ENCODE measurements at regions not wholly inside any gene's neighbourhood (a gene's known extent, or its start where the extent isn't known, plus 50 kb on each side); places are given as distances from the start of the nearest gene placed in this dataset.

GRCh38 chr3:27567251-27567650, 83.1 kb upstream of the SLC4A7 start:
- no peak overlapping the region for H3K27ac ChIP-seq
- TF ChIP-seq, protein P1, sequence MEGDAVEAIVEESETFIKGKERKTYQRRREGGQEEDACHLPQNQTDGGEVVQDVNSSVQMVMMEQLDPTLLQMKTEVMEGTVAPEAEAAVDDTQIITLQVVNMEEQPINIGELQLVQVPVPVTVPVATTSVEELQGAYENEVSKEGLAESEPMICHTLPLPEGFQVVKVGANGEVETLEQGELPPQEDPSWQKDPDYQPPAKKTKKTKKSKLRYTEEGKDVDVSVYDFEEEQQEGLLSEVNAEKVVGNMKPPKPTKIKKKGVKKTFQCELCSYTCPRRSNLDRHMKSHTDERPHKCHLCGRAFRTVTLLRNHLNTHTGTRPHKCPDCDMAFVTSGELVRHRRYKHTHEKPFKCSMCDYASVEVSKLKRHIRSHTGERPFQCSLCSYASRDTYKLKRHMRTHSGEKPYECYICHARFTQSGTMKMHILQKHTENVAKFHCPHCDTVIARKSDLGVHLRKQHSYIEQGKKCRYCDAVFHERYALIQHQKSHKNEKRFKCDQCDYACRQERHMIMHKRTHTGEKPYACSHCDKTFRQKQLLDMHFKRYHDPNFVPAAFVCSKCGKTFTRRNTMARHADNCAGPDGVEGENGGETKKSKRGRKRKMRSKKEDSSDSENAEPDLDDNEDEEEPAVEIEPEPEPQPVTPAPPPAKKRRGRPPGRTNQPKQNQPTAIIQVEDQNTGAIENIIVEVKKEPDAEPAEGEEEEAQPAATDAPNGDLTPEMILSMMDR (IDR thresholded peaks at IDR 0.05), result no peak
- H3K79me2 ChIP-seq, result no peaks in the 10 kb centered on the region
- H3K4me1 ChIP-seq, result no peaks in the 10 kb centered on the region
- H2AFZ ChIP-seq, result no peak overlapping the region
- no peaks in the 10 kb centered on the region for H3K36me3 ChIP-seq (ENCODE audit: control insufficient read depth, insufficient read depth, low read length)
- H3K27me3 ChIP-seq (ENCODE audit: control insufficient read depth, insufficient read depth, low read length), result no peaks in the 10 kb centered on the region
- H3K4me2 ChIP-seq (ENCODE audit: low read length), result no peak overlapping the region
- no peak overlapping the region for H3K4me3 ChIP-seq (ENCODE audit: low read depth, low read length)
- H3K9ac ChIP-seq, result no peak overlapping the region
- H3K9me3 ChIP-seq (ENCODE audit: control insufficient read depth, low read length), result no peaks in the 10 kb centered on the region

- H2AFZ ChIP-seq, result no peak overlapping the region
- H3K27ac ChIP-seq, result no peak overlapping the region
- H3K4me3 ChIP-seq (ENCODE audit: low read depth, low read length), result no peak overlapping the region
- no peaks in the 10 kb centered on the region for H3K4me1 ChIP-seq
- no peaks in the 10 kb centered on the region for H3K36me3 ChIP-seq (ENCODE audit: control insufficient read depth, insufficient read depth, low read length)
- TF ChIP-seq, protein P1 (IDR thresholded peaks at IDR 0.05), result no peak
- no peaks in the 10 kb centered on the region for H3K9me3 ChIP-seq (ENCODE audit: control insufficient read depth, low read length)
- H3K4me2 ChIP-seq (ENCODE audit: low read length), result no peak overlapping the region
- no peak overlapping the region for H3K9ac ChIP-seq
- no peaks in the 10 kb centered on the region for H3K79me2 ChIP-seq
- H3K27me3 ChIP-seq (ENCODE audit: control insufficient read depth, insufficient read depth, low read length), result no peaks in the 10 kb centered on the region
These were observed 81.1 kb upstream of the SLC4A7 start for GRCh38 chr3:27565201-27565852.

DNA sequence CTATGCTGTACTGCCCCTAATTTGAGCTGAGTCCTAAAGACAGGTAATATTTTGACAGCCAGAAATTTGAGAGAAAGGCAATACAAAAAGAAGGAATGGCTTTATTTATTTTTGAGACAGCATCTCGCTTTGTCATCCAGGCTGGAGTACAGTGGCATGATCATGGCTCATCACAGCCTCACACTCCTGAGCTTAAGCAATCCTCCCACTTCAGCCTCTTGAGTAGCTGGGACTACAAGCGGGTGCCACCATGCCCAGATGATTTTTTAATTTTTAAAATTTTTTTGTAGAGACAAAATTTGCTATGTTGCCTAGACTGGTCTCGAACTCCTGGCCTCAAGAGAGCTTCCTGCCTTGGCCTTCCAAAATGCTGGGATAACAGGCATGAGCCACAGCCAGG, 77.4 kb upstream of the SLC4A7 start:
- H3K4me2 ChIP-seq (ENCODE audit: low read length), result no peak overlapping the region
- TF ChIP-seq, protein P1 (IDR thresholded peaks at IDR 0.05), result no peak
- H3K4me1 ChIP-seq, result no peaks in the 10 kb centered on the region
- H3K36me3 ChIP-seq (ENCODE audit: control insufficient read depth, insufficient read depth, low read length), result no peaks in the 10 kb centered on the region
- no peaks in the 10 kb centered on the region for H3K9me3 ChIP-seq (ENCODE audit: control insufficient read depth, low read length)
- H3K4me3 ChIP-seq (ENCODE audit: low read depth, low read length), result no peak overlapping the region
- no peak overlapping the region for H2AFZ ChIP-seq
- H3K9ac ChIP-seq, result no peak overlapping the region
- H3K79me2 ChIP-seq, result no peaks in the 10 kb centered on the region
- H3K27ac ChIP-seq, result no peak overlapping the region
- H3K27me3 ChIP-seq (ENCODE audit: control insufficient read depth, insufficient read depth, low read length), result no peaks in the 10 kb centered on the region

- Histone ChIP-seq H3K27ac (no peak overlapping the region), H3K4me3 (ENCODE audit: low read depth, low read length) (no peak overlapping the region), H3K9ac (no peak overlapping the region), H3K4me2 (ENCODE audit: low read length) (no peak overlapping the region), H3K9me3 (ENCODE audit: control insufficient read depth, low read length) (no peaks in the 10 kb centered on the region), H3K27me3 (ENCODE audit: control insufficient read depth, insufficient read depth, low read length) (no peaks in the 10 kb centered on the region), H3K4me1 (no peaks in the 10 kb centered on the region), H3K79me2 (no peaks in the 10 kb centered on the region), H2AFZ (no peak overlapping the region), H3K36me3 (ENCODE audit: control insufficient read depth, insufficient read depth, low read length) (no peaks in the 10 kb centered on the region)
- TF ChIP-seq, protein P1 (IDR thresholded peaks at IDR 0.05), result no peak
These were observed 76.4 kb upstream of the SLC4A7 start for GRCh38 chr3:27560484-27561056.

GRCh38 chr3:27559835-27560234, 75.7 kb upstream of the SLC4A7 start:
- Histone ChIP-seq H3K36me3 (ENCODE audit: control insufficient read depth, insufficient read depth, low read length) (no peaks in the 10 kb centered on the region), H3K9ac (no peak overlapping the region), H3K4me3 (ENCODE audit: low read depth, low read length) (no peak overlapping the region), H3K27ac (no peak overlapping the region), H3K9me3 (ENCODE audit: control insufficient read depth, low read length) (no peaks in the 10 kb centered on the region), H2AFZ (no peak overlapping the region), H3K27me3 (ENCODE audit: control insufficient read depth, insufficient read depth, low read length) (no peaks in the 10 kb centered on the region), H3K4me2 (ENCODE audit: low read length) (no peak overlapping the region), H3K4me1 (no peaks in the 10 kb centered on the region), H3K79me2 (no peaks in the 10 kb centered on the region)
- TF ChIP-seq, protein P1 (IDR thresholded peaks at IDR 0.05), result no peak

All from parathyroid adenoma (tissue), 2 donors.